Keratinocyte (primary cell): ENCODE measurements at regions not wholly inside any gene's neighbourhood (a gene's known extent, or its start where the extent isn't known, plus 50 kb on each side); places are given as distances from the start of the nearest gene placed in this dataset.

Source experiments
- DNase-seq: peaks from one replicate; pipeline ENCODE4 v3.0.0-alpha.2; 2011; ENCODE audit warnings: low read depth, missing footprints, low spot score
- FAIRE-seq: peaks from 2 replicates; lab custom pipeline; 2011; peaks lifted over from hg19 to GRCh38; lab: Jason Lieb, UNC
- H2AFZ ChIP-seq: 2 replicates; pipeline ENCODE4 v1.6.0; 2012; ENCODE audit warnings: low read length, control low read depth, inconsistent platforms; ENCODE audit not compliant: control insufficient read depth
- H3K27ac ChIP-seq: 2 replicates; pipeline ENCODE4 v1.5.1; 2011; ENCODE audit warnings: low read length; ENCODE audit not compliant: control insufficient read depth, insufficient read depth
- H3K27me3 ChIP-seq: 3 replicates; pipeline ENCODE4 v1.6.0; 2011; ENCODE audit warnings: low read length; ENCODE audit not compliant: control insufficient read depth, insufficient read depth; ENCODE audit errors: extremely low read depth
- H3K36me3 ChIP-seq, 2 experiments: 2 replicates in 1 of 2; 3 replicates in 1 of 2; pipeline ENCODE4 v1.5.1; 2011; ENCODE audit warnings: low read length in 2 of 2, mild to moderate bottlenecking in 1 of 2; ENCODE audit not compliant: control insufficient read depth in 2 of 2, insufficient read depth in 2 of 2; ENCODE audit errors: extremely low read depth in 1 of 2
- H3K4me1 ChIP-seq: 3 replicates; pipeline ENCODE4 v1.5.1; 2011; ENCODE audit warnings: low read length; ENCODE audit not compliant: control insufficient read depth, insufficient read depth; ENCODE audit errors: extremely low read depth
- H3K4me2 ChIP-seq: 3 replicates; pipeline ENCODE4 v1.6.0; 2011; ENCODE audit warnings: low read depth, low read length; ENCODE audit not compliant: control insufficient read depth, insufficient read depth; ENCODE audit errors: extremely low read depth
- H3K4me3 ChIP-seq, 3 experiments: fragments of 200-600 bp in 1 of 3; sonication (generic) in 1 of 3; 2 replicates in 2 of 3; 3 replicates in 1 of 3; pipeline ENCODE4 v1.5.1; 2011 to 2016; ENCODE audit warnings: low read length in 3 of 3, mild to moderate bottlenecking in 3 of 3, control low read depth in 2 of 3, inconsistent platforms in 1 of 3, low read depth in 1 of 3, mixed read lengths in 1 of 3, mixed run types in 1 of 3, moderate library complexity in 1 of 3; ENCODE audit not compliant: control insufficient read depth in 2 of 3, insufficient read depth in 2 of 3; ENCODE audit errors: extremely low read depth in 1 of 3
- H3K79me2 ChIP-seq: 2 replicates; pipeline ENCODE4 v1.6.0; 2012; ENCODE audit warnings: low read length; ENCODE audit not compliant: control insufficient read depth, insufficient read depth
- H3K9ac ChIP-seq: 3 replicates; pipeline ENCODE4 v1.6.0; 2011; ENCODE audit warnings: low read length; ENCODE audit not compliant: control insufficient read depth, insufficient read depth; ENCODE audit errors: extremely low read depth
- H3K9me1 ChIP-seq: 3 replicates; pipeline ENCODE4 v1.6.0; 2011; ENCODE audit warnings: low read length; ENCODE audit not compliant: control insufficient read depth, insufficient read depth; ENCODE audit errors: extremely low read depth
- H3K9me3 ChIP-seq: 2 replicates; pipeline ENCODE4 v1.5.1; 2012; ENCODE audit warnings: low read depth, low read length; ENCODE audit not compliant: control insufficient read depth
- H4K20me1 ChIP-seq: 3 replicates; pipeline ENCODE4 v1.6.0; 2011; ENCODE audit warnings: low read length; ENCODE audit not compliant: control insufficient read depth, insufficient read depth; ENCODE audit errors: extremely low read depth
- EZH2 ChIP-seq: IDR thresholded peaks from one replicate; pipeline ENCODE4 v1.6.1; 2012; ENCODE audit warnings: inconsistent platforms, mild to moderate bottlenecking, low read length, moderate library complexity
- dilution Hi-C: fragments of 300-500 bp; cut with MboI; formaldehyde crosslinking; loops from one replicate; pipeline ENCODE4 v1.7.0; 2020; ENCODE audit warnings: low sequenced_read_pairs; ENCODE audit not compliant: extremely low pct_ligation_motif_present
- TF ChIP-seq, protein P1 (sequence below), 3 experiments: IDR thresholded peaks in 1 of 3; conservative IDR thresholded peaks in 1 of 3; optimal IDR thresholded peaks in 1 of 3; 2 replicates in 2 of 3; 3 replicates in 1 of 3; pipeline versions ENCODE3 to v1.5.1; 2011; ENCODE audit warnings: low read length in 3 of 3, mild to moderate bottlenecking in 3 of 3, moderate library complexity in 2 of 3, control low read depth in 1 of 3, inconsistent platforms in 1 of 3; ENCODE audit not compliant: insufficient read depth in 2 of 3; ENCODE audit errors: extremely low read depth in 1 of 3

DNA sequence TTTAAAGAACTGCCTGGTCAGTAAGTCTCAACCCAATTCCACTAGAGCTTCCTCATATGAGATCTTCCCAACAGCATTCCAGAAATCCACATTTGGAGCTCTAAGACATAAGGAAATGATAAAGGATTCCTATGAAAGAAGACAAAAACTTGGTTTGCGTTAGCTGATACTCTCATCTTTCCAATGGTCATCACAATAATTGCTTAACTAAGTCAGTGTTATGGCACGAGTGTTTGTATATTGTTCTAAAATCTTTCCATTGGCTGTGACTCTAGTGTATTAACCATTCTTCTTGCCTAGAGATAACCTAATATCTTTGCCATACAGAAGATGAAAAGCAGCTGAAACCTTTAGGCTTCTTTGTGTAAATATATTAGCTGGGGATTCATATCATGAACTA lies 289.0 kb downstream of the SNX13 start:
- Histone ChIP-seq H3K4me1 (peaks cover 33% of the 10 kb centered on the region), H3K9me1 (no peaks in the 10 kb centered on the region), H3K27ac (no peak overlapping the region), H3K79me2 (no peaks in the 10 kb centered on the region), H2AFZ (no peak overlapping the region), H3K4me2 (no peak overlapping the region), H3K4me3 (no peak overlapping the region), H4K20me1 (no peaks in the 10 kb centered on the region), H3K36me3 (no peaks in the 10 kb centered on the region), H3K27me3 (no peaks in the 10 kb centered on the region), H3K9me3 (no peaks in the 10 kb centered on the region), H3K9ac (no peak overlapping the region)
- no peak for TF ChIP-seq EZH2
- TF ChIP-seq, protein P1, sequence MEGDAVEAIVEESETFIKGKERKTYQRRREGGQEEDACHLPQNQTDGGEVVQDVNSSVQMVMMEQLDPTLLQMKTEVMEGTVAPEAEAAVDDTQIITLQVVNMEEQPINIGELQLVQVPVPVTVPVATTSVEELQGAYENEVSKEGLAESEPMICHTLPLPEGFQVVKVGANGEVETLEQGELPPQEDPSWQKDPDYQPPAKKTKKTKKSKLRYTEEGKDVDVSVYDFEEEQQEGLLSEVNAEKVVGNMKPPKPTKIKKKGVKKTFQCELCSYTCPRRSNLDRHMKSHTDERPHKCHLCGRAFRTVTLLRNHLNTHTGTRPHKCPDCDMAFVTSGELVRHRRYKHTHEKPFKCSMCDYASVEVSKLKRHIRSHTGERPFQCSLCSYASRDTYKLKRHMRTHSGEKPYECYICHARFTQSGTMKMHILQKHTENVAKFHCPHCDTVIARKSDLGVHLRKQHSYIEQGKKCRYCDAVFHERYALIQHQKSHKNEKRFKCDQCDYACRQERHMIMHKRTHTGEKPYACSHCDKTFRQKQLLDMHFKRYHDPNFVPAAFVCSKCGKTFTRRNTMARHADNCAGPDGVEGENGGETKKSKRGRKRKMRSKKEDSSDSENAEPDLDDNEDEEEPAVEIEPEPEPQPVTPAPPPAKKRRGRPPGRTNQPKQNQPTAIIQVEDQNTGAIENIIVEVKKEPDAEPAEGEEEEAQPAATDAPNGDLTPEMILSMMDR (optimal IDR thresholded peaks at IDR 0.05 in 1 of 3, IDR thresholded peaks at IDR 0.05 in 1 of 3, conservative IDR thresholded peaks at IDR 0.05 in 1 of 3; ENCODE audit: extremely low read depth in 1 of 3, insufficient read depth in 2 of 3, low read length in 3 of 3) = no peak
- DNase-seq (no peak), FAIRE-seq (no peak)
- dilution Hi-C loops = no loop called here

DNA sequence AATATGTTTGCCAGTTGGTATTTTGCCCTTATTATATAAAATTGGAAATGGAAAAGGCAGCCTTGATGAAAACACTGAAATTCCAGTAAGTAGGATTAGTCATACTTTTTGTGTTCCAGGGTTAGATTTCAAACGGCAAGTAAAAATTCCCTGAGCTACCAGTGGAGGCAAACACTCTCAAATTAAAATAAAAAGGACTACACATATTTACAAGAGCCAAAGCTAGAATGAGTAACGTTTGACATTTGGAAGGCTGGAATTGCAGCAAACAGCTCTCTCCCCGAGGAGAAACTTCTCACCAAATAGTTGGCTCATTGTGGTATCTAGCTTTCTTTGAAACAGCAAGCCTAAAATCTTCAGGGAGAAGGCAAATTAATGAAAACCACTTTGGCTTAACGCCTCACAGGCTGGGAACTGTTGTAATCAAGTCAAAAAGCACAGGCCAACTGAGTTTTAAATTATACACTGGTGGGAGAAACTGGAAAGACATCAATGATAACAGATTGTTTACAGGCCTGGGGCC lies 288.4 kb downstream of the SNX13 start:
- H3K9ac ChIP-seq = peak overlapping the region; percentile 42
- peak overlapping the region; percentile 31 for H3K4me2 ChIP-seq
- FAIRE-seq = peak; percentile 82

More for the DNA sequence above, 288.4 kb downstream of the SNX13 start:
- Histone ChIP-seq H3K4me1 (peaks cover 28% of the 10 kb centered on the region), H3K9me3 (no peaks in the 10 kb centered on the region), H3K9me1 (no peaks in the 10 kb centered on the region), H3K27me3 (no peaks in the 10 kb centered on the region), H2AFZ (peak overlapping the region; percentile 75), H3K27ac (peak overlapping the region; percentile 71), H4K20me1 (no peaks in the 10 kb centered on the region), H3K4me3 (no peak overlapping the region), H3K36me3 (no peaks in the 10 kb centered on the region), H3K79me2 (no peaks in the 10 kb centered on the region)
- no peak for DNase-seq
- TF ChIP-seq, protein P1 (optimal IDR thresholded peaks at IDR 0.05 in 1 of 3, IDR thresholded peaks at IDR 0.05 in 1 of 3, conservative IDR thresholded peaks at IDR 0.05 in 1 of 3; ENCODE audit: extremely low read depth in 1 of 3, insufficient read depth in 2 of 3, low read length in 3 of 3) = peak in 1 of 3 experiments; percentile 30
- TF ChIP-seq EZH2 = no peak
- dilution Hi-C loops = no loop called here
